ENCODE measurements at regions not wholly inside any gene's neighbourhood (a gene's known extent, or its start where the extent isn't known, plus 50 kb on each side); places are given as distances from the start of the nearest gene placed in this dataset.

DNA sequence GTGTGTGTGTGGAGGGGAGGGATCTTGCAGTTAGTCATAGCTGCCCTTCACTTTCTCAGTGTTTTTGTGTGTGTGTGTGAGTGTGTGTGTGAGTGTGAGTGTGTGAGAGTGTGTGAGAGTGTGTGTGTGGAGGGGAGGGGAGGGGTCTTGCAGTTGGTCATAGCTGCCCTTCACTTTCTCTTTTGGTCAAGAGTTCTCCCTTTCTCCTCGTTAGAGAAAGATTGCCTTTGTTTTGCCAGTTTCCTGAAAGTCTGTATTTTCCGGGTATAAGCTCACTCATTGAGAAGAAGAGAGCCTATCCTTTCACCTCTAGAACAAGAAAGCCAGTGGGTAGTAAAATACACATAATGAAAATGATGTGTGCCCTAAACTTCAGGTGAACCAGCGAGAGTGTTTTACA, 75.2 kb upstream of the ENPP6 start:
- Histone ChIP-seq H3K4me1 (peaks cover 0 to 2% of the 10 kb centered on the region in 2 donors), H3K27me3 (no peaks in the 10 kb centered on the region), H3K4me3 (no peak overlapping the region), H3K27ac (no peak overlapping the region), H3K36me3 (no peaks in the 10 kb centered on the region), H3K9me3 (no peaks in the 10 kb centered on the region)
- no peak for DNase-seq
- no peak for ATAC-seq
- TF ChIP-seq, protein P1, sequence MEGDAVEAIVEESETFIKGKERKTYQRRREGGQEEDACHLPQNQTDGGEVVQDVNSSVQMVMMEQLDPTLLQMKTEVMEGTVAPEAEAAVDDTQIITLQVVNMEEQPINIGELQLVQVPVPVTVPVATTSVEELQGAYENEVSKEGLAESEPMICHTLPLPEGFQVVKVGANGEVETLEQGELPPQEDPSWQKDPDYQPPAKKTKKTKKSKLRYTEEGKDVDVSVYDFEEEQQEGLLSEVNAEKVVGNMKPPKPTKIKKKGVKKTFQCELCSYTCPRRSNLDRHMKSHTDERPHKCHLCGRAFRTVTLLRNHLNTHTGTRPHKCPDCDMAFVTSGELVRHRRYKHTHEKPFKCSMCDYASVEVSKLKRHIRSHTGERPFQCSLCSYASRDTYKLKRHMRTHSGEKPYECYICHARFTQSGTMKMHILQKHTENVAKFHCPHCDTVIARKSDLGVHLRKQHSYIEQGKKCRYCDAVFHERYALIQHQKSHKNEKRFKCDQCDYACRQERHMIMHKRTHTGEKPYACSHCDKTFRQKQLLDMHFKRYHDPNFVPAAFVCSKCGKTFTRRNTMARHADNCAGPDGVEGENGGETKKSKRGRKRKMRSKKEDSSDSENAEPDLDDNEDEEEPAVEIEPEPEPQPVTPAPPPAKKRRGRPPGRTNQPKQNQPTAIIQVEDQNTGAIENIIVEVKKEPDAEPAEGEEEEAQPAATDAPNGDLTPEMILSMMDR (IDR thresholded peaks at IDR 0.05 in 4 of 5, conservative IDR thresholded peaks at IDR 0.05 in 1 of 5): no peak
- no peak for TF ChIP-seq POLR2A (IDR thresholded peaks at IDR 0.05)
- in situ Hi-C loops (cut with MboI; ENCODE audit: low sequenced_read_pairs in 4 of 4) (no loop called here), intact Hi-C loops (cut with DNase I; ENCODE audit: low total_unique reads) (no loop called here)

DNA sequence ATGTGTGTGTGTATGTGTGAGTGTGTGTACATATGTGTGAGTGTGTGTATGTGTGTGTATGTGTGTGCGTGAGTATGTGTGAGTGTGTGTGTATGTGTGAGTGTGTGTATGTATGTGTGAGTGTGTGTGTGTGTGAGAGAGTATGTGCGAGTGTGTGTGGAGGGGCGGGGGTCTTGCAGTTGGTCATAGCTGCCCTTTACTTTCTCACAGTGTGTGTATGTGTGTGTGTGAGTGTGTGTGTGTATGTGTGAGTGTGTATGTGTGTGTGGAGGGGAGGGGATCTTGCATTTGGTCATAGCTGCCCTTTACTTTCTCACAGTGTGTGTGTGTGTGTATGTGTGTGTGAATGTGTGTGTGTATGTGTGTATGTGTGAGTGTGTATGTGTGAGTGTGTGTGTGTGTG, 74.8 kb upstream of the ENPP6 start:
- ATAC-seq: no peak
- Histone ChIP-seq H3K9me3 (no peaks in the 10 kb centered on the region), H3K4me1 (peaks cover 0 to 6% of the 10 kb centered on the region in 2 donors), H3K4me3 (no peak overlapping the region), H3K36me3 (no peaks in the 10 kb centered on the region), H3K27ac (no peak overlapping the region), H3K27me3 (no peaks in the 10 kb centered on the region)
- no peak for DNase-seq
- TF ChIP-seq, protein P1 (IDR thresholded peaks at IDR 0.05 in 4 of 5, conservative IDR thresholded peaks at IDR 0.05 in 1 of 5): no peak
- no peak for TF ChIP-seq POLR2A (IDR thresholded peaks at IDR 0.05)
- in situ Hi-C loops (cut with MboI; ENCODE audit: low sequenced_read_pairs in 4 of 4) (no loop called here), intact Hi-C loops (cut with DNase I; ENCODE audit: low total_unique reads) (no loop called here)

- Histone ChIP-seq H3K4me1 (peaks cover 0 to 8% of the 10 kb centered on the region in 2 donors), H3K27me3 (no peaks in the 10 kb centered on the region), H3K9me3 (no peaks in the 10 kb centered on the region), H3K4me3 (no peak overlapping the region), H3K27ac (peak overlapping the region in 1 of 4 donors; percentile 14), H3K36me3 (no peaks in the 10 kb centered on the region)
- ATAC-seq (no peak), DNase-seq (no peak)
- in situ Hi-C loops (cut with MboI; ENCODE audit: low sequenced_read_pairs in 4 of 4): loop anchor here in 2 of 4 donors (5.0 to 10.0 kb wide), 2 partner anchors 246 to 248 kb away; no protein-coding TSS in a partner anchor
- intact Hi-C loops (cut with DNase I; ENCODE audit: low total_unique reads): loop anchor here (5.0 kb wide), 1 partner anchor 113 kb away; no protein-coding TSS in a partner anchor
- TF ChIP-seq POLR2A (IDR thresholded peaks at IDR 0.05): no peak
- TF ChIP-seq, protein P1 (IDR thresholded peaks at IDR 0.05 in 4 of 5, conservative IDR thresholded peaks at IDR 0.05 in 1 of 5): no peak
Measured at GRCh38 chr4:184289179-184289535, 71.5 kb upstream of the ENPP6 start.

GRCh38 chr4:184288451-184289178, 70.9 kb upstream of the ENPP6 start:
- Histone ChIP-seq H3K4me1 (peaks cover 0 to 8% of the 10 kb centered on the region in 2 donors), H3K27me3 (no peaks in the 10 kb centered on the region), H3K9me3 (no peaks in the 10 kb centered on the region), H3K27ac (peak overlapping the region in 3 of 4 donors; percentile 20 to 25 (median 25)), H3K36me3 (no peaks in the 10 kb centered on the region), H3K4me3 (no peak overlapping the region)
- ATAC-seq (no peak), DNase-seq (no peak)
- TF ChIP-seq POLR2A (IDR thresholded peaks at IDR 0.05): no peak
- in situ Hi-C loops (cut with MboI; ENCODE audit: low sequenced_read_pairs in 4 of 4): loop anchor here in 2 of 4 donors (5.0 to 10.0 kb wide), 2 partner anchors 246 to 249 kb away; no protein-coding TSS in a partner anchor
- intact Hi-C loops (cut with DNase I; ENCODE audit: low total_unique reads): loop anchor here (5.0 kb wide), 1 partner anchor 114 kb away; no protein-coding TSS in a partner anchor

GRCh38 chr4:184287697-184288255, 70.1 kb upstream of the ENPP6 start:
- Histone ChIP-seq H3K4me1 (peaks cover 2 to 8% of the 10 kb centered on the region in 2 donors), H3K36me3 (no peaks in the 10 kb centered on the region), H3K27ac (peak overlapping the region in 2 of 4 donors; percentile 25), H3K4me3 (no peak overlapping the region), H3K9me3 (no peaks in the 10 kb centered on the region), H3K27me3 (no peaks in the 10 kb centered on the region)
- in situ Hi-C loops (cut with MboI; ENCODE audit: low sequenced_read_pairs in 4 of 4): loop anchor here in 2 of 4 donors (5.0 to 10.0 kb wide), 2 partner anchors 247 to 250 kb away; no protein-coding TSS in a partner anchor
- TF ChIP-seq POLR2A (IDR thresholded peaks at IDR 0.05): no peak
- TF ChIP-seq, protein P1 (IDR thresholded peaks at IDR 0.05 in 4 of 5, conservative IDR thresholded peaks at IDR 0.05 in 1 of 5): peak; percentile 36 to 46 (median 44)
- DNase-seq (no peak), ATAC-seq (peak; percentile 91 to 93)
- intact Hi-C loops (cut with DNase I; ENCODE audit: low total_unique reads): loop anchor here (1.0 to 5.0 kb wide), 3 partner anchors 115 to 251 kb away; partner anchors contain the start of gene IRF2

Measured in gastrocnemius medialis (tissue), 4 donors.